ENCODE measurements at regions not wholly inside any gene's neighbourhood (a gene's known extent, or its start where the extent isn't known, plus 50 kb on each side); places are given as distances from the start of the nearest gene placed in this dataset.
"Not testable (repeated sequence)": the region's sequence is repeated elsewhere in the genome, so short reads cannot be mapped to it uniquely, and the experiment has no call there.

- DNase-seq (ENCODE audit: low read depth in 2 of 2) = no peak
These were observed 336.8 kb downstream of the KCNJ3 start for GRCh38 chr2:155035308-155035707.

GRCh38 chr2:155033652-155034051, 335.2 kb downstream of the KCNJ3 start:
- DNase-seq (ENCODE audit: low read depth in 2 of 2) = no peak

GRCh38 chr2:155030296-155030695, 331.8 kb downstream of the KCNJ3 start:
- no peak for DNase-seq (ENCODE audit: low read depth in 2 of 2)

- no peak for DNase-seq (ENCODE audit: low read depth in 2 of 2)
These were observed 328.2 kb downstream of the KCNJ3 start for GRCh38 chr2:155026651-155027174.

GRCh38 chr2:155023674-155024073, 325.2 kb downstream of the KCNJ3 start:
- DNase-seq (ENCODE audit: low read depth in 2 of 2) = no peak

GRCh38 chr2:155022531-155022930, 324.0 kb downstream of the KCNJ3 start:
- no peak for DNase-seq (ENCODE audit: low read depth in 2 of 2)

GRCh38 chr2:155021618-155022017, 323.1 kb downstream of the KCNJ3 start:
- no peak for DNase-seq (ENCODE audit: low read depth in 2 of 2)

- DNase-seq (ENCODE audit: low read depth in 2 of 2) = no peak
These were observed 321.8 kb downstream of the KCNJ3 start for GRCh38 chr2:155020246-155020645.

GRCh38 chr2:155010925-155011324, 312.4 kb downstream of the KCNJ3 start:
- no peak for DNase-seq (ENCODE audit: low read depth in 2 of 2)

- no peak for DNase-seq (ENCODE audit: low read depth in 2 of 2)
These were observed 296.9 kb downstream of the KCNJ3 start for GRCh38 chr2:154995361-154995760.

GRCh38 chr2:154992826-154993225, 294.3 kb downstream of the KCNJ3 start:
- no peak for DNase-seq (ENCODE audit: low read depth in 2 of 2)

- DNase-seq (ENCODE audit: low read depth in 2 of 2) = no peak
These were observed 280.2 kb downstream of the KCNJ3 start for GRCh38 chr2:154978710-154979109.

- no peak for DNase-seq (ENCODE audit: low read depth in 2 of 2)
These were observed 279.7 kb downstream of the KCNJ3 start for GRCh38 chr2:154978244-154978643.

- no peak for DNase-seq (ENCODE audit: low read depth in 2 of 2)
These were observed 275.5 kb downstream of the KCNJ3 start for GRCh38 chr2:154974041-154974440.

GRCh38 chr2:154963511-154963910, 265.0 kb downstream of the KCNJ3 start:
- DNase-seq (ENCODE audit: low read depth in 2 of 2) = no peak

- DNase-seq (ENCODE audit: low read depth in 2 of 2) = no peak
These were observed 263.2 kb downstream of the KCNJ3 start for GRCh38 chr2:154961676-154962075.

- DNase-seq (ENCODE audit: low read depth in 2 of 2) = no peak
These were observed 262.5 kb downstream of the KCNJ3 start for GRCh38 chr2:154960802-154961583.

- DNase-seq (ENCODE audit: low read depth in 2 of 2) = no peak
These were observed 254.0 kb downstream of the KCNJ3 start for GRCh38 chr2:154952346-154952980.

- DNase-seq (ENCODE audit: low read depth in 2 of 2) = not testable (repeated sequence)
These were observed 248.9 kb downstream of the KCNJ3 start for GRCh38 chr2:154947416-154947815.

GRCh38 chr2:154945984-154946383, 247.5 kb downstream of the KCNJ3 start:
- no peak for DNase-seq (ENCODE audit: low read depth in 2 of 2)

- no peak for DNase-seq (ENCODE audit: low read depth in 2 of 2)
These were observed 242.9 kb downstream of the KCNJ3 start for GRCh38 chr2:154941379-154941778.

- no peak for DNase-seq (ENCODE audit: low read depth in 2 of 2)
These were observed 235.7 kb downstream of the KCNJ3 start for GRCh38 chr2:154934213-154934612.

- DNase-seq (ENCODE audit: low read depth in 2 of 2) = no peak
These were observed 226.0 kb downstream of the KCNJ3 start for GRCh38 chr2:154924531-154924930.

Measured in lung microvascular endothelial cell (primary cell).